ENCODE measurements at regions not wholly inside any gene's neighbourhood (a gene's known extent, or its start where the extent isn't known, plus 50 kb on each side); places are given as distances from the start of the nearest gene placed in this dataset.

- TF ChIP-seq CTCF (conservative IDR thresholded peaks at IDR 0.05) = no peak
- no peak for TF ChIP-seq ZFX (IDR thresholded peaks at IDR 0.05)
Measured at GRCh38 chr6:82741325-82741995, 324.2 kb downstream of the UBE3D start.

Data from C4-2B (cell line).